Hepatocyte (in vitro differentiated cells): ENCODE measurements at regions not wholly inside any gene's neighbourhood (a gene's known extent, or its start where the extent isn't known, plus 50 kb on each side); places are given as distances from the start of the nearest gene placed in this dataset.

Source experiments
- CTCF ChIP-seq: fragments of 200-600 bp; sonication (generic); IDR thresholded peaks from 2 replicates; pipeline ENCODE4 v1.5.1; 2016; ENCODE audit warnings: antibody characterized with exemption, mild to moderate bottlenecking; ENCODE audit not compliant: poor library complexity
- EZH2 ChIP-seq: fragments of 200-600 bp; sonication (generic); IDR thresholded peaks from 2 replicates; pipeline ENCODE4 v1.6.1; 2016; ENCODE audit warnings: antibody characterized with exemption, mild to moderate bottlenecking, borderline replicate concordance
- EZH2phosphoT487 ChIP-seq: fragments of 200-600 bp; sonication (generic); IDR thresholded peaks from one replicate; pipeline ENCODE4 v1.6.1; 2018; ENCODE audit warnings: antibody characterized with exemption, mild to moderate bottlenecking, low read depth, moderate library complexity; ENCODE audit not compliant: unreplicated experiment, severe bottlenecking

- TF ChIP-seq CTCF (no peak), EZH2 (no peak), EZH2phosphoT487 (no peak)
Observed at GRCh38 chr4:1553365-1553764, 130.7 kb downstream of the FAM53A start.
